NOMO-1 (cell line): ENCODE measurements at regions not wholly inside any gene's neighbourhood (a gene's known extent, or its start where the extent isn't known, plus 50 kb on each side); places are given as distances from the start of the nearest gene placed in this dataset.
A peak's percentile ranks its signal among the peaks of the same experiment; 100 is the strongest.
"Not testable (repeated sequence)": the region's sequence is repeated elsewhere in the genome, so short reads cannot be mapped to it uniquely, and the experiment has no call there.

Experiments
- DNase-seq, 2 experiments: peaks; one replicate each; lab custom pipeline; 2025; ENCODE audit not compliant: unreplicated experiment in 2 of 2; lab: John Stamatoyannopoulos, UW

DNA sequence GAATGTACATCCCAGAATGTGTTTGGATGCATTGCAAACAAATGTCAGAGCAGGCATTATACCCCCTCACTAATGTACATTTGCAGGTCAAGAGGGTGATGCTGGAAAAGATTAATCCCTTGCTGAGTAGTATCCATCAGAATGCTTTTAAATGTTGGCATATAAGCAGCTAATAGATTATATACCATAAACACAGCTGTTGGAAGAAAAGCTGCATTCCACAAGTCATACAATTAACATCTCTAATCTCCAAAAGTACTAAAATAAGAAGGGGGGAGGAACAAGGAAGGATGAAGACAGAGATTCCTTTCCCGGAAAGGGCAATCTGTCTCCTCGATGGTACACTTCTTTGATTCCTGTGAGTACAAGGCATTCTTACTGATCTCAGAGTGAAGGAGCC lies 445.7 kb upstream of the CDIN1 start:
- no peak for DNase-seq

DNA sequence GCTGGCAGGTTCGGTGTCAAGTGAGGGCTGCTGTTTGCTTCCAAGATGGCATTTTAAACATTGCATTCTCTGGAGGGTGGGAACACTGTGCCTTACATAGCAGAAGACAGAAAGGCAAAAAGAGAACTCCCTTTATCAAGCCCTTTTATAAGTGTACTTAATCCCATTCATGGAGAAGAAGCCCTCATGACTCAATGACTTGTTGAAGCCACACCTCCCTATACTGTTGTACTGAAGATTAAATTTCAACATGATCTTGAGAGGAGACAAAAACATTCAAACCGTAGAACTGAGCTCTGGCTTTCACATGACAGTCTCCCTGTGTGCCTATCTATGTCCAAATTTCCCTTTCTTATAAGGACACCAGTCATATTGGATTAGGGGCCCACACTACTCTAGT lies 443.4 kb upstream of the CDIN1 start:
- no peak for DNase-seq

DNA sequence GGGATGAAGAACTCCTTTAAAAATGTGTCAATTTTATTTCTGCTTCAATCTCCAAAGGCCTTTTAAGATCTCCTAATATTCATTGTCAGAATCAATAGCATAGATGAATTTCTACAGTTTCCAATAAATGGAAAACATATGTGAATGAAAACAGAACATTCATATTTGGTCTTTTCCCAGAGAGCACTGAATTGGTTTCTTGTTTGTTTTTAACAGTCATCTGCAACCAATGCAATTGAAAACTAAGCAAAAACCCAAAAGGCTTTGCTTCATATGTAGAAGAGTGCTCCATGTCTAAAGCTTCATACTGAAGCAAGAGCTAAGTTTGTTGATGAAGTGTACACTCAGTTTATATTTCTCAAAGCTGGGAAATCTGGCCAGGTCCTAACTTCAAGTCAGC lies 426.5 kb upstream of the CDIN1 start:
- no peak for DNase-seq

GRCh38 chr15:36156879-36157427 lies 422.5 kb upstream of the CDIN1 start:
- no peak for DNase-seq

DNA sequence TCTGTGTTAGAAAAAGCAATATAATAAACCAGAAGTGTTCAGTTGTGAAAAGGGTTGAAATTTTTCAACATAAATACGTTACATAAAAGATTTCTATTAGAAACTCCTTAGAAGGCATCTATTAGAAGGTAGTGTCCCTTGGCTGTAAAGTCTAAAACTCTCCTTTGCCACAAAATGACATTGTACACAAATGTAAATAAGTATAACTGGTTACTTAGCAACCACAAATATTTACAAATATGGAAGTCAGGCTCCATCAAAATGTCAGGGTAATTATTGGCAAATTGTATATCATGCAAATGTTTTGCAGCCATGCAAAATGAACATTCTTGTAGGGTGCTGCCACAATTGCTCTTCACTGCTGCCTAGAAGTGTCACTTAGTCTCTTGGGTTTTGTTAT lies 419.1 kb upstream of the CDIN1 start:
- DNase-seq, result no peak

DNA sequence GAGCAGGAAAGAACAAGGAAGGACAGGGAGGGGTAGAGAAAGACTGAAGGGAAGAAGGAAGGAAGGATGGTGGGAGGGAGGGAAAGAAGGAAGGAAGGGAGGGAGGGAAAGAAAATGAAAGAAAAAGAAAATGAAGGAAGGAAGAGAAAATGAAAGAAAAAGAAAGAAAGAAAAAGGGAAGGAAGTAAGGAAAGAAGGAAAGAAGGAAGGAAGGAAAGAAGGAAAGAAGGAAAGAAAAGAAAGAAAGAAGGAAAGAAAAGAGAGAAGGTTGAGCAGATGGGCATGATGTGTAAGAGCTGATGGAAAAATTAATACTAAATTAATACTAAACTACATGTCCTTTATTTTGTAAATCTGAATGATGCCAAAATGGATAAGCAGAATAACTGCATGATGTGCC lies 418.3 kb upstream of the CDIN1 start:
- DNase-seq, result no peak

DNA sequence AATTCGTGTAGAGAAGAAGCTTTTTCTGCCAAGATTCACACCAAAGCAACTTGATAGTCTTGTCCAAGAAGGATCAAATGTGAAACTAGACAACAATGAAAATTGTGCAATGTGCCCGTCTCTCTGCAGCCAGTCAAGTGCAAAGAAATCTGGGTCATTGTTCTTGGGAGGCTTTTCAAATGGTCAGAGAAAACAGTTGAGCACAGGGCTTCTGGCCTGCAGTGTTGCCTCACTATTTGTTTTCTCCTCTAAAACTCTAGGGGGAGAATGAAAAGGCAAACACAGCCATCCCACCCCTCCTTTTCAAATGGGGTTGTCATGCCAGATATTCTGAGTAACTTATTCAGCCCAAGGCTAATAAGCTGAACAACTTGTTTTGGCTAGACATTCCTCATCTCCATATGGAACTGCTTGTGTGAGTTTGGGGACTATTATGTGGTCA lies 417.6 kb upstream of the CDIN1 start:
- no peak for DNase-seq

DNA sequence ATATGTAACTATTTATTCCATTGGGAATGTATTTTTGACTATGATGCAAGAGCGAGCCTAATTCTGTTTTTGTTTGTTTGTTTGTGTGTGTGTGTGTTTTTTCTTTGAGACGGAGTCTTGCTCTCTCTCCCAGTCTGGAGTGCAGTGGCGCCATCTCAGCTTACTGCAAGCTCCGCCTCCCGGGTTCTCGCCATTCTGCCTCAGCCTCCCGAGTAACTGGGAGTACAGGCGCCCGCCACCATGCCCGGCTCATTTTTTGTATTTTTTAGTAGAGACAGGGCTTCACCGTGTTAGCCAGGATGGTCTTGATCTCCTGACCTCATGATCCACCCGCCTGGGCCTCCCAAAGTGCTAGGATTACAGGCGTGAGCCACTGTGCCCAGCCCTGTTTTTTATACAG lies 415.4 kb upstream of the CDIN1 start:
- DNase-seq, result not testable (repeated sequence)

- DNase-seq, result no peak
Observed at GRCh38 chr15:36172955-36173354, 406.5 kb upstream of the CDIN1 start.

GRCh38 chr15:36175186-36175740 lies 404.2 kb upstream of the CDIN1 start:
- no peak for DNase-seq

DNA sequence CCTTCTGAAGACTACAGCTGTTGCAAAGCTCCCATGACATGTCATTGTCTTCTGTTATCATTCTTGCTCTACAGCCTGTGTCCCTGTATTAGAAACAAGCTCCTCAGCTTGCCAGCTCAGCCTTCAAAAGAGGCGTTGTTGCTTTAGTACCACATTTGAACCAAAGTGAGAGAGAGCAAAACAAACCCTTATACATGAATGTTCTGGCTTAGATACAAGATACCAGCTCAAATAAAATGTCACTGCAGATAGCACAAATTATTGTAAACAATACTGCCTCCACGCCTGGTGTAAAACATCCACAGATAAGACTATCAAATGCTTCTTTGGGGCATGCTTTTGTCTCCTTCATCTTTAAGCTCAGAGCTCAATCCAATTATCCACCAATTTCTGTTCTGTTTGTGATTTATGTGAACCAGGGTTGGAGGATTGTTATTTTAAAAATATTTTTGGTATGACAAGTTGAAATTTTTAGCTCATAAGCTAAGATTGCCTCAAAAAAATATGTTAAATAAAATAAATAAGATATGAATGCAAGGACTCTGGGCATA lies 403.6 kb upstream of the CDIN1 start:
- DNase-seq, result no peak

- DNase-seq, result no peak
Observed at GRCh38 chr15:36177590-36178302, 401.7 kb upstream of the CDIN1 start.

GRCh38 chr15:36178303-36178633 lies 401.2 kb upstream of the CDIN1 start:
- no peak for DNase-seq

- DNase-seq, result no peak
Observed at GRCh38 chr15:36183201-36183600, 396.2 kb upstream of the CDIN1 start.

- DNase-seq, result no peak
Observed at GRCh38 chr15:36185438-36185837, 394.0 kb upstream of the CDIN1 start.

DNA sequence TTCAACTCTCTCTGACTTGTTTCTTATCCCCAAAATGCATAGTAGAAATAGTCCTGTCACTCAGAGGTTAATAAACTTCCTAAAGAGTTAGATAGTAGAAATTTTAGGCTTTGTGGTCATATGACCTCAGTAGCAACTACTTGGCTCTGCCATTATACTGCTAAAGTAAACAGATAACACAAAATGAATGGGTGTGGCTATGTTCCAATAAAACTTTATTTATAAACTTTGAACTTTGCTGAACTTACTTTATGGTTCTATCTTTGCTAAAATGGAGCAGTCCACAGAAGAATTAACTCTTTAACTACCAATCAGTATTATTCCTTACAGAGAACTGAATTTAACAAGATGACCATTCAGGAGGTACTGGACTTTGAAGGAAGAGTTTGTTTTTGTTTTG lies 393.6 kb upstream of the CDIN1 start:
- DNase-seq, result no peak

GRCh38 chr15:36186376-36186775 lies 393.1 kb upstream of the CDIN1 start:
- DNase-seq, result no peak

DNA sequence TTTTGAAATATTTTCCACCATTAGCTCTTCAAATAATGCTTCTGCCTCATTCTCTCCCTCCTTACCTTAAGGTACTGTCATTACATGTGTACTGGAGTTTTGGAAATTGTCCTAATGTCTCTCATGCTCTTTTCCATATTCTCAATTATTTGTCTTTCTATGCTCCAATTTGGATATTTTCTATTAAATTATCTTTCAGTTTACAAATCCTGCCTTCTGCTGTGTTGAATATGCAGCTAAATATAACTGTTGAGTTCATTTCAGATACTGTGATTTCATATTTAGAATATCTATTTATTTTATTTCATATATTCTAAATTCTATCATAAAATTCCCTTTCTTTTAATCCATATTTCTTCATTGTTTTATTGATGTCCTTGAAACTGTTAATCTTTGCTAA lies 388.0 kb upstream of the CDIN1 start:
- DNase-seq, result no peak

GRCh38 chr15:36195361-36196007 lies 383.9 kb upstream of the CDIN1 start:
- not testable (repeated sequence) for DNase-seq

- DNase-seq, result peak in 1 of 2 experiments; percentile 9
Observed at GRCh38 chr15:36208868-36209582, 370.4 kb upstream of the CDIN1 start.

- DNase-seq, result no peak
Observed at GRCh38 chr15:36210426-36210825, 369.0 kb upstream of the CDIN1 start.
